NT2/D1 (cell line): ENCODE measurements at regions not wholly inside any gene's neighbourhood (a gene's known extent, or its start where the extent isn't known, plus 50 kb on each side); places are given as distances from the start of the nearest gene placed in this dataset.

ENCODE experiments used
- DNase-seq: peaks from one replicate; pipeline ENCODE4 v3.0.0-alpha.2; 2011; ENCODE audit warnings: low read depth, low spot score
- H3K27me3 ChIP-seq: 2 replicates; pipeline ENCODE4 v1.6.0; 2011; ENCODE audit warnings: mild to moderate bottlenecking; ENCODE audit not compliant: insufficient read length, insufficient read depth
- H3K36me3 ChIP-seq: 2 replicates; pipeline ENCODE4 v1.6.1; 2011; ENCODE audit warnings: mild to moderate bottlenecking, low read length, mixed read lengths; ENCODE audit not compliant: insufficient read depth, insufficient read length
- H3K4me1 ChIP-seq: 2 replicates; pipeline ENCODE4 v1.5.1; 2011; ENCODE audit not compliant: insufficient read depth, insufficient read length
- H3K4me3 ChIP-seq: 2 replicates; pipeline ENCODE4 v1.5.1; 2011; ENCODE audit warnings: low read depth; ENCODE audit not compliant: insufficient read length
- H3K9ac ChIP-seq: 2 replicates; pipeline ENCODE4 v1.6.0; 2011; ENCODE audit warnings: low read depth; ENCODE audit not compliant: insufficient read length
- H3K9me3 ChIP-seq: 2 replicates; pipeline ENCODE4 v1.5.1; 2011; ENCODE audit warnings: mild to moderate bottlenecking, low read length; ENCODE audit not compliant: insufficient read depth
- SUZ12 ChIP-seq: IDR thresholded peaks from 2 replicates; pipeline ENCODE4 v1.6.1; 2011; ENCODE audit not compliant: insufficient read length, insufficient read depth; ENCODE audit errors: extremely low read depth
- YY1 ChIP-seq: IDR thresholded peaks from 2 replicates; pipeline ENCODE4 v1.6.1; 2011; ENCODE audit not compliant: insufficient read length, insufficient read depth
- ZNF274 ChIP-seq: IDR thresholded peaks from 2 replicates; pipeline ENCODE4 v1.6.1; 2011; ENCODE audit warnings: mild to moderate bottlenecking, low read depth, low read length

DNA sequence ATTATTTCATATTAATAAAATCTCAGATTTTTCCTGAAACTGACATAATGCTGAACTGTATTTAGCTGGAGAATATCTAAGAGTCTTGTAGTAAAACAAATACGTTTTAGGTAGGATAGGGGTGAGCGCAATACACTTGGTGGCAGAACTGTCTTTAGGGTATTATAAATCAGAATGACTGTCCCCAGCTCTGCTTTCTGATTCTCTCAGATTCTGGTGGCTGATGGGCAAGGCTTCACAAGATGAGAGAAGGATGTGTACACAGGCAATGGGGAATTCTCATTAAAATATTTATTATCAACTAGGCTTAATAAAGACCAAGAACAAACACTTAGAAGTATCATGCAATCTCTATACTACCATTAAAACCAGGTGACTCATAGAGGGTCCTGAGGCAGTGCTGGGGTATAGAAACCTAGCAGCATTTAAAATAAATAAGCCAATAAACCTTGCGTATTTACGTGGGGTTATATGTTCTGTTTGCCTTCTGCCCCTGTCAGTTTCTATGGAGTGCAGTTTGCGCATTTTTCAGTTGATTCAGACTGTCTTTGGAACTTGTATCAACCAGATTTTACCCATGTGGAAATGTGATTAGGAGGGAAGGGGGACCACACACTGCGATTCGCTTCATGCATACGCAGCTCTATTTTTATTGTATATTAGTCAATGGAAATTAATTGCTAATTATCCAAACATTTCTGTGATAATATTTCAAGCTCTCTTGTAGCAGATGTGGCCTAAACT is 1150.7 kb upstream of the WWC1 start:
- Histone ChIP-seq H3K4me3 (no peak overlapping the region), H3K9ac (no peak overlapping the region), H3K4me1 (no peaks in the 10 kb centered on the region), H3K9me3 (no peaks in the 10 kb centered on the region), H3K36me3 (no peaks in the 10 kb centered on the region), H3K27me3 (no peaks in the 10 kb centered on the region)
- TF ChIP-seq YY1 (no peak), SUZ12 (no peak), ZNF274 (no peak)
- DNase-seq = no peak

DNA sequence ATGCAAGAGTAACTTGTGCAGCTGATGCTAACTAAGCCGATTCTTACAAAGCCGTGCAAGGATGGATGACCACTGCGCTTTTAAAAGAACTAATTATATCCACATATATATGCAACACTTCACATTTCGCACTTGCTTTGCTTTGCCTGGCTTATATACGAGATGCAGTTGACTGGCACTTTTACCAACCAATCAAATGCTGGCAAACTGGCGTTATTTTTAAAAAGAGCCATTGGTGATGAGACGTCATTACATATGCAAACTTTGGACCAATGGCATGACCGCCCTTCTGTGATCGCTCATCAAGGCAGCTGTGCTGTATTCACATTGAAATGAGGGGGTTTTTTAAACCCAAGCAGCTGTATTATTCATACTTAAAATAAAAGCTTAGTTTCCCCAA is 1147.7 kb upstream of the WWC1 start:
- no peak overlapping the region for H3K4me3 ChIP-seq
- no peaks in the 10 kb centered on the region for H3K36me3 ChIP-seq
- no peaks in the 10 kb centered on the region for H3K27me3 ChIP-seq
- TF ChIP-seq ZNF274 = no peak
- no peak for TF ChIP-seq YY1
- no peak for TF ChIP-seq SUZ12
- no peaks in the 10 kb centered on the region for H3K9me3 ChIP-seq
- H3K9ac ChIP-seq = no peak overlapping the region
- DNase-seq = no peak
- no peaks in the 10 kb centered on the region for H3K4me1 ChIP-seq

DNA sequence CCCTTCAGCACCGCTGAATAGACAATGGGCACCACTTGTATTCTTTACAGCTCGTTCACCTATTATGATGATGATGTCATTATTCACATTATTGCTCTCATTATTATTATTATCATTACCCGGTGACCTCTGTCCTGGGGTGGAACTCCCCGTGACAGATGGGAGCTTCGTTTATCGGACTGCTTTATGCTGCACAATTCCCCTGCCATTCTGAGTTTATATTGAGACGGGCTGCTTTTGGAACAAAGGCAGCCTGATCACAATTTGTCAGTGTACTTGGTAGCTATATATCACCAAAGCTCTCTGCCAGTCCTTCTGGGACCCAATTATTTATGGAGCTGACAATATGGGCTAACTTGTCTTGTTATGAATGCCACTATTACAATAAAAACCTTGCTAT is 1145.6 kb upstream of the WWC1 start:
- DNase-seq = no peak
- no peak overlapping the region for H3K9ac ChIP-seq
- H3K4me1 ChIP-seq = no peaks in the 10 kb centered on the region
- no peaks in the 10 kb centered on the region for H3K27me3 ChIP-seq
- no peak overlapping the region for H3K4me3 ChIP-seq
- TF ChIP-seq SUZ12 = no peak
- H3K36me3 ChIP-seq = no peaks in the 10 kb centered on the region
- H3K9me3 ChIP-seq = no peaks in the 10 kb centered on the region

DNA sequence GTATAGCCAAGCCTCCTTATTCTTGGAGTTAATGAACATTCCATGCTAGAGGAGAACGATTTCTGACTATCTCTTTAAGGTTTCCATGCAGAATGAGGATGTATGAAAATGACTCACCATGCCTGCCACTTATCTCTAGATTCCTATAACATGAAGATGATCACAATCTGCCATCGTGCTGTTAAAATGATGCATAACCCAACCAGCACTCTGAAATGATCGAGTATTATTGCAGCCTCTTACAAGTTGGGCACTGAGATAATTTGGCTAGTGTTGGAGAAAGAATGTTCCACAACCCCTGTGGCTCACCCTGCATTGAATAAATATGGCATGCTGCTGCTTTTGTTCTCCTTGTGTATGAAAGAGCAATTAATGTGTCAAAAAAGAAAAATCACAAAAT is 1143.6 kb upstream of the WWC1 start:
- H3K9me3 ChIP-seq = no peaks in the 10 kb centered on the region
- DNase-seq = no peak
- H3K4me3 ChIP-seq = no peak overlapping the region
- no peaks in the 10 kb centered on the region for H3K36me3 ChIP-seq
- no peaks in the 10 kb centered on the region for H3K27me3 ChIP-seq
- H3K9ac ChIP-seq = no peak overlapping the region
- no peaks in the 10 kb centered on the region for H3K4me1 ChIP-seq
- TF ChIP-seq YY1 = no peak
- no peak for TF ChIP-seq ZNF274
- no peak for TF ChIP-seq SUZ12

DNA sequence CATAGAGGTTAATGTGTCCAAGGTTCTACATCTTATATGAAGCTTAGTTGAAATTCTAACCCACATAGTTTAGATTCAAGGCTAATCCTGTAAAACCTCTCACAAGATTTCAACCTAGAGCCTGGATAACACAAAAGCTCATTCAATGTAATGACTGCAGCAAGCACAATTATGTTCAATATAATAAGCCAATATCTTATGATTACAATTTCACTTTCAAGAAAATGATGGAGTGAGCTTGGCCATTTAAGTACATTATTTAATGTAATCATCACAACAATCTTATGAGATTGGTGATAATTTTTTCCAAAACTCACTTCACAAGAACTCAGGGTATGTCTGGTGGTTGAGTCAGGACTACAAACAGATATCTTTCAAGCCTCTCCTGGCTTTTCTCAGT is 1140.8 kb upstream of the WWC1 start:
- no peak overlapping the region for H3K9ac ChIP-seq
- H3K27me3 ChIP-seq = no peaks in the 10 kb centered on the region
- peaks cover 2% of the 10 kb centered on the region for H3K4me1 ChIP-seq
- DNase-seq = no peak
- H3K36me3 ChIP-seq = no peaks in the 10 kb centered on the region
- H3K4me3 ChIP-seq = no peak overlapping the region
- no peaks in the 10 kb centered on the region for H3K9me3 ChIP-seq
- TF ChIP-seq SUZ12 = no peak
- TF ChIP-seq YY1 = no peak
- no peak for TF ChIP-seq ZNF274

DNA sequence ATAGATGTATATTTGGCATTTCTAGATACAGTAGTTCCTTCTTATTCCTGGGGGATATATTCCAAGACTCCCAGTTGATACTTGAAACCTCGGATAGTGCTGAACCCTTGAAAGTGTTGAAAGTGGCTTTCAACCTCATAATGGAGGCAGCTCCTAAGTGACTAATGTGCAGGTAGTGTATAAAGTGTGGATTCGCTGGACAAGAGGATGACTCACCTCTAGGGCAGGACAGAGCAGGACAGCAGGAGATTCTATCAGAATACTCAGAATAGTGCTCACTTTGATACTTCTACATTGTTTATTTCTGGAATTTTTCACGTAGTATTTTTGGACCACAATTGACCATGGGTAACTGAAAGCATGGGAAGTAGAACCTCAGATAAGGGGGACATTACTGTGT is 1138.9 kb upstream of the WWC1 start:
- Histone ChIP-seq H3K4me3 (no peak overlapping the region), H3K9ac (no peak overlapping the region), H3K36me3 (no peaks in the 10 kb centered on the region), H3K27me3 (no peaks in the 10 kb centered on the region), H3K4me1 (peaks cover 2% of the 10 kb centered on the region), H3K9me3 (no peaks in the 10 kb centered on the region)
- TF ChIP-seq SUZ12 (no peak), ZNF274 (no peak), YY1 (no peak)
- no peak for DNase-seq

DNA sequence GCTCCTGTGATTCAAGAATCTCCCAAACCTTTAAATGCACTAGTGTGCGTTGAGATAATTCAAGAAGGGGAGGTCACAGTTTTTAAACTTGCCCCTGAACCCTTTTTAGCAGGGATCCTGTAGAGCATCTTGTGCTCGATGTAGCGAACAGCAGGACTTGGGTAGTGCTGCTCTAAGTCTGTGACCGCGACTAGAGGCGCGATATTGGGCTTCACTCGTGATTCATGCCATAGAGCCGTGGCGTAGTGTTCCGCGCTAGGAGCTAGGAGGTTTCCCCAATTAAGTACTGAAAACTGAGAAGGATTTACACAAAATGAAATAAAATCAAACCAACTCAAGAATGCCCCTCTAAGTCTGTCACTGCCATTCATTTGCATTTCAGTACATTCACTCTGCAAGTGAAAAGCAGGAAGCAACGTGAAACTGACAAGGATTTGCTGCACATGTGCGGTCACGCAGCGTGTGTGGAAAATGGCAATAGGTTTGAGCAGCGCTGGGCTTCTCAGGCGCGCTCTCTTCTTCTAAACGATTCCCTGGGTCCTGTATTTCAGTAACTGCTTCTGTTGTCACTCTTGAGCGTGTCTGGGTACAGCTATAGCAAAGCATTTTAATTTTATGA is 1135.9 kb upstream of the WWC1 start:
- no peak for DNase-seq
- Histone ChIP-seq H3K4me3 (no peak overlapping the region), H3K36me3 (no peaks in the 10 kb centered on the region), H3K4me1 (peaks cover 2% of the 10 kb centered on the region), H3K9me3 (no peaks in the 10 kb centered on the region), H3K9ac (no peak overlapping the region), H3K27me3 (no peaks in the 10 kb centered on the region)
- TF ChIP-seq YY1 (no peak), SUZ12 (no peak)
